ENCODE measurements at regions not wholly inside any gene's neighbourhood (a gene's known extent, or its start where the extent isn't known, plus 50 kb on each side); places are given as distances from the start of the nearest gene placed in this dataset.

GRCh38 chr3:167908746-167909503, 173.4 kb downstream of the SERPINI1 start:
- in situ Hi-C loops (cut with HindIII; ENCODE audit: low pct_ligation_motif_present, low sequenced_read_pairs), result no loop called here
- H3K4me3 ChIP-seq (ENCODE audit: low read depth, low read length), result no peak overlapping the region
- TF ChIP-seq, protein P1, sequence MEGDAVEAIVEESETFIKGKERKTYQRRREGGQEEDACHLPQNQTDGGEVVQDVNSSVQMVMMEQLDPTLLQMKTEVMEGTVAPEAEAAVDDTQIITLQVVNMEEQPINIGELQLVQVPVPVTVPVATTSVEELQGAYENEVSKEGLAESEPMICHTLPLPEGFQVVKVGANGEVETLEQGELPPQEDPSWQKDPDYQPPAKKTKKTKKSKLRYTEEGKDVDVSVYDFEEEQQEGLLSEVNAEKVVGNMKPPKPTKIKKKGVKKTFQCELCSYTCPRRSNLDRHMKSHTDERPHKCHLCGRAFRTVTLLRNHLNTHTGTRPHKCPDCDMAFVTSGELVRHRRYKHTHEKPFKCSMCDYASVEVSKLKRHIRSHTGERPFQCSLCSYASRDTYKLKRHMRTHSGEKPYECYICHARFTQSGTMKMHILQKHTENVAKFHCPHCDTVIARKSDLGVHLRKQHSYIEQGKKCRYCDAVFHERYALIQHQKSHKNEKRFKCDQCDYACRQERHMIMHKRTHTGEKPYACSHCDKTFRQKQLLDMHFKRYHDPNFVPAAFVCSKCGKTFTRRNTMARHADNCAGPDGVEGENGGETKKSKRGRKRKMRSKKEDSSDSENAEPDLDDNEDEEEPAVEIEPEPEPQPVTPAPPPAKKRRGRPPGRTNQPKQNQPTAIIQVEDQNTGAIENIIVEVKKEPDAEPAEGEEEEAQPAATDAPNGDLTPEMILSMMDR (IDR thresholded peaks at IDR 0.05; ENCODE audit: low read depth, low read length, missing control alignments), result no peak
- no peak overlapping the region for H3K27ac ChIP-seq
- DNase-seq, result no peak
- H3K27me3 ChIP-seq (replicated peaks), result no peaks in the 10 kb centered on the region
- no peaks in the 10 kb centered on the region for H3K36me3 ChIP-seq (replicated peaks)

DNA sequence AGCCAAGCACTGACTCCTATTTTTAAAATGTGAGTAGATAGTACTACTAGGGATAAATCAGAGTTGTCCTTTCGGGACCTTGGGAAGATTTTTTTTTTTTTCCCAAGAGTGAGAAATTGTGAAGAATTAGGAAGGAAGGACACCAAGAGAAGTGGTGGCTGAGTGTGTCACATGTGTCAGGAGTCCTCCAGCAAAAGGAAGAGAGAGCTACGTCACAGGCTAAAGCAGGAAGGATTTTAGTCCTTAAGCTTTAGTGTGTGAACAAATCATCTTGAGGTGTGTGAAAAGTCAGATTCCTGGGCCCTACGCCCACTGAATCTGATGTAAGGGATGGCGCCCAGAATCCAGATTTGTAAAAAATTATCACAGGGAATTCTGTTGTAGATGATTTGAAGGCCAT, 172.7 kb downstream of the SERPINI1 start:
- in situ Hi-C loops (cut with HindIII; ENCODE audit: low pct_ligation_motif_present, low sequenced_read_pairs), result no loop called here
- TF ChIP-seq, protein P1 (IDR thresholded peaks at IDR 0.05; ENCODE audit: low read depth, low read length, missing control alignments), result no peak

GRCh38 chr3:167901138-167901537, 165.6 kb downstream of the SERPINI1 start:
- TF ChIP-seq, protein P1 (IDR thresholded peaks at IDR 0.05; ENCODE audit: low read depth, low read length, missing control alignments), result no peak
- in situ Hi-C loops (cut with HindIII; ENCODE audit: low pct_ligation_motif_present, low sequenced_read_pairs), result no loop called here
- DNase-seq, result no peak
- Histone ChIP-seq H3K27me3 (replicated peaks) (no peaks in the 10 kb centered on the region), H3K36me3 (replicated peaks) (no peaks in the 10 kb centered on the region), H3K27ac (no peak overlapping the region), H3K4me3 (ENCODE audit: low read depth, low read length) (no peak overlapping the region)

More for the DNA sequence above, 172.7 kb downstream of the SERPINI1 start:
- no peak overlapping the region for H3K4me3 ChIP-seq (ENCODE audit: low read depth, low read length)
- H3K27me3 ChIP-seq (replicated peaks), result no peaks in the 10 kb centered on the region
- DNase-seq, result no peak
- H3K36me3 ChIP-seq (replicated peaks), result no peaks in the 10 kb centered on the region
- H3K27ac ChIP-seq, result no peak overlapping the region

DNA sequence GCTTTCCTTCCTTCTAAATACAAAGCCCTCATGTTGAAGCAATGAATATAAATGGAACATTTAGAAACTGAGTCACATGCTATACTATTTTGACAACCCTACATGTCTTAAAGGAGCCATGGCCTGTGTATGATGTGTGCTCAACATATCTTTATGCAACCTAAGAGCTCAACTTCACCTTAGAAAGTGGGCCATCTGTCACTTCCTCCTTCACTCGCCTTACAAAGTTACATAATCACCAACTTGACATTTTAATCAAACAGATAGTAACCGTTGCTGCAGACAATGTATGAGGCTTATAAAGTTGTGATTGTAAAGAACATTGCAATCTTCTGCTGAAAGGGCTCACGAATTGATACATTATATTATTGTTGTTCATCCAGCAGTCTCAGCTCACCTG, 163.6 kb downstream of the SERPINI1 start:
- H3K36me3 ChIP-seq (replicated peaks), result no peaks in the 10 kb centered on the region
- no peak overlapping the region for H3K4me3 ChIP-seq (ENCODE audit: low read depth, low read length)
- TF ChIP-seq, protein P1 (IDR thresholded peaks at IDR 0.05; ENCODE audit: low read depth, low read length, missing control alignments), result no peak
- DNase-seq, result no peak
- H3K27me3 ChIP-seq (replicated peaks), result no peaks in the 10 kb centered on the region
- no peak overlapping the region for H3K27ac ChIP-seq
- in situ Hi-C loops (cut with HindIII; ENCODE audit: low pct_ligation_motif_present, low sequenced_read_pairs), result no loop called here

DNA sequence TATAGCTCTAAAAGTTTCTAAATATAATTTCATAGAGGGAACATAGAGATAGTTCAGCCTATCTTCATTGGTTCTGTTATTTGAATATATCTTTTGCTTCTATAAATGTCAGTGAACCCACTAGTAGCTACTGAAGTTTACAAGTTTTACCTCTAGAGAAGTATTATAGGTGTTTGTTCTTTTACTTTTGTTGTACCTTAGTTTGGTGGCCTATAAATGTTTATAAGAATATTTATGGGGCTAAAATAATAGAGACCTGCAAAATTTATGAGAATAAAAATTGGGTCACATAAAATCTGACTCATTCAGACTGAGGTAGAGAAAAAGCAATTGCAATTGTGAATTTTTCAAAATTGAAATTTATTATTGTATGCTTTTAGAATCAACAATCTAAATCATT, 162.6 kb downstream of the SERPINI1 start:
- TF ChIP-seq, protein P1 (IDR thresholded peaks at IDR 0.05; ENCODE audit: low read depth, low read length, missing control alignments), result no peak
- Histone ChIP-seq H3K4me3 (ENCODE audit: low read depth, low read length) (no peak overlapping the region), H3K36me3 (replicated peaks) (no peaks in the 10 kb centered on the region), H3K27ac (no peak overlapping the region), H3K27me3 (replicated peaks) (no peaks in the 10 kb centered on the region)
- in situ Hi-C loops (cut with HindIII; ENCODE audit: low pct_ligation_motif_present, low sequenced_read_pairs), result no loop called here
- DNase-seq, result no peak

DNA sequence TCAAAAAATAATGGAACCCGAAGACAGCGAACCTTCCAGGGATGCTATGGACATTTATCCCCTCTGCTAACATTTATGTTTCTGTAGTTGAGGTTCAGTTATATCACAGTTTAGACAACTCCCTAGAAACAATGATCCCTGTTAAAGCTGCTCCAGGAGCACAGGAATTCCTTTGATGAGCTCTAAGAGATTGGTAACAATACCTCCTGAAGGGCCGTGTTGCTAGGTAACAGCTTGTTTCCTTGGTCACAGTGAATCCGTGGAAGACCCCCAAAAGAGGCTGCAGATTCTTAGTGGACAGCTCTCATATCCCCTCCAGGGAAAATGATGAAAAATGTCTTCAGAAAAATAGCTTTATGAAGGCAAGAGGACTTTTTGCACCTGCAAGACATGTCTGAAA, 160.2 kb downstream of the SERPINI1 start:
- no peak for DNase-seq
- Histone ChIP-seq H3K4me3 (ENCODE audit: low read depth, low read length) (no peak overlapping the region), H3K36me3 (replicated peaks) (no peaks in the 10 kb centered on the region), H3K27ac (no peak overlapping the region), H3K27me3 (replicated peaks) (no peaks in the 10 kb centered on the region)
- in situ Hi-C loops (cut with HindIII; ENCODE audit: low pct_ligation_motif_present, low sequenced_read_pairs), result no loop called here
- TF ChIP-seq, protein P1 (IDR thresholded peaks at IDR 0.05; ENCODE audit: low read depth, low read length, missing control alignments), result no peak
